ENCODE measurements at regions not wholly inside any gene's neighbourhood (a gene's known extent, or its start where the extent isn't known, plus 50 kb on each side); places are given as distances from the start of the nearest gene placed in this dataset.

- no peak overlapping the region for H3K4me3 ChIP-seq (replicated peaks in 1 of 2; ENCODE audit: low read depth in 2 of 2, low read length in 2 of 2)
- DNase-seq (ENCODE audit: low read depth in 2 of 2) = no peak
- no peak for TF ChIP-seq CTCF (IDR thresholded peaks at IDR 0.05; ENCODE audit: low read depth, low read length)
Measured at GRCh38 chr16:52816993-52817392, 235.7 kb downstream of the CHD9NB start.

- no peak for TF ChIP-seq CTCF (IDR thresholded peaks at IDR 0.05; ENCODE audit: low read depth, low read length)
- no peak overlapping the region for H3K4me3 ChIP-seq (replicated peaks in 1 of 2; ENCODE audit: low read depth in 2 of 2, low read length in 2 of 2)
- peak; percentile 50 to 75 for DNase-seq (ENCODE audit: low read depth in 2 of 2)
Measured at GRCh38 chr16:52812678-52813556, 239.8 kb downstream of the CHD9NB start.

- no peak for TF ChIP-seq CTCF (IDR thresholded peaks at IDR 0.05; ENCODE audit: low read depth, low read length)
- no peak overlapping the region for H3K4me3 ChIP-seq (replicated peaks in 1 of 2; ENCODE audit: low read depth in 2 of 2, low read length in 2 of 2)
- DNase-seq (ENCODE audit: low read depth in 2 of 2) = no peak
Measured at GRCh38 chr16:52805559-52806168, 247.0 kb downstream of the CHD9NB start.

- no peak for DNase-seq (ENCODE audit: low read depth in 2 of 2)
- no peak for TF ChIP-seq CTCF (IDR thresholded peaks at IDR 0.05; ENCODE audit: low read depth, low read length)
- no peak overlapping the region for H3K4me3 ChIP-seq (replicated peaks in 1 of 2; ENCODE audit: low read depth in 2 of 2, low read length in 2 of 2)
Measured at GRCh38 chr16:52800432-52800831, 252.3 kb downstream of the CHD9NB start.

GRCh38 chr16:52799149-52799548, 252.2 kb upstream of the TOX3 start:
- no peak for TF ChIP-seq CTCF (IDR thresholded peaks at IDR 0.05; ENCODE audit: low read depth, low read length)
- no peak for DNase-seq (ENCODE audit: low read depth in 2 of 2)
- no peak overlapping the region for H3K4me3 ChIP-seq (replicated peaks in 1 of 2; ENCODE audit: low read depth in 2 of 2, low read length in 2 of 2)

- no peak overlapping the region for H3K4me3 ChIP-seq (replicated peaks in 1 of 2; ENCODE audit: low read depth in 2 of 2, low read length in 2 of 2)
- no peak for DNase-seq (ENCODE audit: low read depth in 2 of 2)
- no peak for TF ChIP-seq CTCF (IDR thresholded peaks at IDR 0.05; ENCODE audit: low read depth, low read length)
Measured at GRCh38 chr16:52787709-52788108, 240.8 kb upstream of the TOX3 start.

Data from cardiac fibroblast (primary cell).